ENCODE measurements at regions not wholly inside any gene's neighbourhood (a gene's known extent, or its start where the extent isn't known, plus 50 kb on each side); places are given as distances from the start of the nearest gene placed in this dataset.

- no peak for TF ChIP-seq CTCF (IDR thresholded peaks at IDR 0.05; ENCODE audit: low read depth, low read length, poor library complexity, severe bottlenecking)
- TF ChIP-seq EZH2phosphoT487 (IDR thresholded peaks at IDR 0.05; ENCODE audit: borderline replicate concordance, low read length), result no peak
Observed at GRCh38 chr6:78397499-78397898, 469.9 kb upstream of the IRAK1BP1 start.

Data from DOHH2 (cell line).